ENCODE measurements at regions not wholly inside any gene's neighbourhood (a gene's known extent, or its start where the extent isn't known, plus 50 kb on each side); places are given as distances from the start of the nearest gene placed in this dataset.

GRCh38 chr15:87269566-87269965 is 987.0 kb downstream of the NTRK3 start:
- DNase-seq (ENCODE audit: low read depth): peak; percentile 14
- H3K27me3 ChIP-seq (ENCODE audit: control insufficient read depth, insufficient read depth, low read length): no peaks in the 10 kb centered on the region
- H3K4me3 ChIP-seq (ENCODE audit: low read depth, low read length): no peak overlapping the region

GRCh38 chr15:87268675-87269074 is 987.9 kb downstream of the NTRK3 start:
- H3K27me3 ChIP-seq (ENCODE audit: control insufficient read depth, insufficient read depth, low read length): no peaks in the 10 kb centered on the region

More at GRCh38 chr15:87269566-87269965, 987.0 kb downstream of the NTRK3 start:
- no peak for TF ChIP-seq CTCF (IDR thresholded peaks at IDR 0.05; ENCODE audit: insufficient read depth, low read length, poor library complexity, severe bottlenecking)
- no peaks in the 10 kb centered on the region for H3K36me3 ChIP-seq (ENCODE audit: control insufficient read depth, insufficient read depth, low read length)

GRCh38 chr15:87267798-87268197 is 988.7 kb downstream of the NTRK3 start:
- no peak for TF ChIP-seq CTCF (IDR thresholded peaks at IDR 0.05; ENCODE audit: insufficient read depth, low read length, poor library complexity, severe bottlenecking)
- DNase-seq (ENCODE audit: low read depth): peak; percentile 31

More at GRCh38 chr15:87268675-87269074, 987.9 kb downstream of the NTRK3 start:
- no peak for DNase-seq (ENCODE audit: low read depth)
- Histone ChIP-seq H3K36me3 (ENCODE audit: control insufficient read depth, insufficient read depth, low read length) (no peaks in the 10 kb centered on the region), H3K4me3 (ENCODE audit: low read depth, low read length) (no peak overlapping the region)
- TF ChIP-seq CTCF (IDR thresholded peaks at IDR 0.05; ENCODE audit: insufficient read depth, low read length, poor library complexity, severe bottlenecking): no peak

GRCh38 chr15:87263871-87264270 is 992.7 kb downstream of the NTRK3 start:
- Histone ChIP-seq H3K4me3 (ENCODE audit: low read depth, low read length) (no peak overlapping the region), H3K36me3 (ENCODE audit: control insufficient read depth, insufficient read depth, low read length) (no peaks in the 10 kb centered on the region), H3K27me3 (ENCODE audit: control insufficient read depth, insufficient read depth, low read length) (no peaks in the 10 kb centered on the region)
- no peak for DNase-seq (ENCODE audit: low read depth)
- TF ChIP-seq CTCF (IDR thresholded peaks at IDR 0.05; ENCODE audit: insufficient read depth, low read length, poor library complexity, severe bottlenecking): no peak

More at GRCh38 chr15:87267798-87268197, 988.7 kb downstream of the NTRK3 start:
- Histone ChIP-seq H3K36me3 (ENCODE audit: control insufficient read depth, insufficient read depth, low read length) (no peaks in the 10 kb centered on the region), H3K4me3 (ENCODE audit: low read depth, low read length) (no peak overlapping the region), H3K27me3 (ENCODE audit: control insufficient read depth, insufficient read depth, low read length) (no peaks in the 10 kb centered on the region)

GRCh38 chr15:87263296-87263695 is 993.2 kb downstream of the NTRK3 start:
- Histone ChIP-seq H3K27me3 (ENCODE audit: control insufficient read depth, insufficient read depth, low read length) (no peaks in the 10 kb centered on the region), H3K4me3 (ENCODE audit: low read depth, low read length) (no peak overlapping the region), H3K36me3 (ENCODE audit: control insufficient read depth, insufficient read depth, low read length) (no peaks in the 10 kb centered on the region)
- no peak for TF ChIP-seq CTCF (IDR thresholded peaks at IDR 0.05; ENCODE audit: insufficient read depth, low read length, poor library complexity, severe bottlenecking)
- DNase-seq (ENCODE audit: low read depth): no peak

GRCh38 chr15:87245592-87245991 is 1010.9 kb downstream of the NTRK3 start:
- Histone ChIP-seq H3K27me3 (ENCODE audit: control insufficient read depth, insufficient read depth, low read length) (no peaks in the 10 kb centered on the region), H3K36me3 (ENCODE audit: control insufficient read depth, insufficient read depth, low read length) (no peaks in the 10 kb centered on the region), H3K4me3 (ENCODE audit: low read depth, low read length) (no peak overlapping the region)
- no peak for TF ChIP-seq CTCF (IDR thresholded peaks at IDR 0.05; ENCODE audit: insufficient read depth, low read length, poor library complexity, severe bottlenecking)
- DNase-seq (ENCODE audit: low read depth): no peak

Measured in kidney epithelial cell (primary cell).